Osteoblast (primary cell): ENCODE measurements at regions not wholly inside any gene's neighbourhood (a gene's known extent, or its start where the extent isn't known, plus 50 kb on each side); places are given as distances from the start of the nearest gene placed in this dataset.

Source experiments
- DNase-seq: peaks from one replicate; pipeline ENCODE4 v3.0.0; 2011; ENCODE audit warnings: low spot score, mixed read lengths; ENCODE audit not compliant: insufficient read length; ENCODE audit errors: missing footprints
- H2AFZ ChIP-seq: 2 replicates; pipeline ENCODE4 v1.6.0; 2011; ENCODE audit warnings: mild to moderate bottlenecking, low read length
- H3K27ac ChIP-seq: 2 replicates; pipeline ENCODE4 v1.5.1; 2011; ENCODE audit warnings: mild to moderate bottlenecking, low read depth, low read length, moderate library complexity
- H3K27me3 ChIP-seq: 2 replicates; pipeline ENCODE4 v1.6.0; 2012; ENCODE audit warnings: mild to moderate bottlenecking, control low read depth, inconsistent platforms, low read length, moderate library complexity; ENCODE audit not compliant: insufficient read depth
- H3K36me3 ChIP-seq: 2 replicates; pipeline ENCODE4 v1.5.1; 2011; ENCODE audit warnings: mild to moderate bottlenecking, low read length, control low read depth, moderate library complexity; ENCODE audit not compliant: insufficient read depth
- H3K4me1 ChIP-seq: 2 replicates; pipeline ENCODE4 v1.5.1; 2011; ENCODE audit warnings: mild to moderate bottlenecking, low read length, control low read depth, moderate library complexity; ENCODE audit not compliant: insufficient read depth
- H3K4me2 ChIP-seq: 2 replicates; pipeline ENCODE4 v1.6.0; 2011; ENCODE audit warnings: mild to moderate bottlenecking, low read length; ENCODE audit not compliant: insufficient read depth
- H3K4me3 ChIP-seq: fragments of 200-600 bp; sonication (generic); 3 replicates; pipeline ENCODE4 v1.5.1; 2012; ENCODE audit warnings: mild to moderate bottlenecking, low read length, inconsistent platforms; ENCODE audit not compliant: insufficient read depth
- H3K79me2 ChIP-seq: 2 replicates; pipeline ENCODE4 v1.6.0; 2012; ENCODE audit warnings: mild to moderate bottlenecking, low read length, control low read depth, inconsistent platforms; ENCODE audit not compliant: insufficient read depth
- H3K9me3 ChIP-seq: 2 replicates; pipeline ENCODE4 v1.5.1; 2011; ENCODE audit warnings: low read depth, low read length, control low read depth
- H4K20me1 ChIP-seq: 2 replicates; pipeline ENCODE4 v1.6.0; 2012; ENCODE audit warnings: mild to moderate bottlenecking, low read length, control low read depth; ENCODE audit not compliant: insufficient read depth
- TF ChIP-seq, protein P1 (sequence below): IDR thresholded peaks from 2 replicates; pipeline ENCODE4 v1.5.1; 2011; ENCODE audit warnings: mild to moderate bottlenecking, low read depth, low read length, moderate library complexity; ENCODE audit errors: extremely low read depth

DNA sequence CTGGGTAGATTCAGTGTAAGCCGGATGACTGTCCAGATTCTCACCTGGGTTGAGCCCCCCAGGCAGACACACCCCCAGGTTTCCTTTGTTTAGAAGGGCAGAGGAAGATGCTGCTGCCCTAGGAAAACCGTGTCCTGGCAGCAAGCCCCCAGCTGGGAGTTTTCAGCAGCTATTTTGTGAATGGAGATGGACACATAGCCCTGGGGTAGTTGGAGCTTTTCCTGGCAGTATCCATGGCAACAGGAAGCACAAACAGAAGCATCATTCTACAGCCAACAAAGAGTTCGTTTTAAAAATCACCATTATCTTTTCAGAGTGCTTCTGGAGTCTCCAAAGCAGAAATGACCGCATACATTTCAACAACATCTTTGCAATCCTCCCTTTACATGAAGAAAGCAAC, 245.5 kb downstream of the BRD1 start:
- DNase-seq = peak; percentile 32
- TF ChIP-seq, protein P1, sequence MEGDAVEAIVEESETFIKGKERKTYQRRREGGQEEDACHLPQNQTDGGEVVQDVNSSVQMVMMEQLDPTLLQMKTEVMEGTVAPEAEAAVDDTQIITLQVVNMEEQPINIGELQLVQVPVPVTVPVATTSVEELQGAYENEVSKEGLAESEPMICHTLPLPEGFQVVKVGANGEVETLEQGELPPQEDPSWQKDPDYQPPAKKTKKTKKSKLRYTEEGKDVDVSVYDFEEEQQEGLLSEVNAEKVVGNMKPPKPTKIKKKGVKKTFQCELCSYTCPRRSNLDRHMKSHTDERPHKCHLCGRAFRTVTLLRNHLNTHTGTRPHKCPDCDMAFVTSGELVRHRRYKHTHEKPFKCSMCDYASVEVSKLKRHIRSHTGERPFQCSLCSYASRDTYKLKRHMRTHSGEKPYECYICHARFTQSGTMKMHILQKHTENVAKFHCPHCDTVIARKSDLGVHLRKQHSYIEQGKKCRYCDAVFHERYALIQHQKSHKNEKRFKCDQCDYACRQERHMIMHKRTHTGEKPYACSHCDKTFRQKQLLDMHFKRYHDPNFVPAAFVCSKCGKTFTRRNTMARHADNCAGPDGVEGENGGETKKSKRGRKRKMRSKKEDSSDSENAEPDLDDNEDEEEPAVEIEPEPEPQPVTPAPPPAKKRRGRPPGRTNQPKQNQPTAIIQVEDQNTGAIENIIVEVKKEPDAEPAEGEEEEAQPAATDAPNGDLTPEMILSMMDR = no peak
- Histone ChIP-seq H3K4me2 (no peak overlapping the region), H3K4me3 (no peak overlapping the region), H3K79me2 (no peaks in the 10 kb centered on the region), H3K4me1 (no peaks in the 10 kb centered on the region), H3K27me3 (no peaks in the 10 kb centered on the region), H2AFZ (no peak overlapping the region), H4K20me1 (no peaks in the 10 kb centered on the region), H3K36me3 (no peaks in the 10 kb centered on the region), H3K9me3 (no peaks in the 10 kb centered on the region), H3K27ac (no peak overlapping the region)

DNA sequence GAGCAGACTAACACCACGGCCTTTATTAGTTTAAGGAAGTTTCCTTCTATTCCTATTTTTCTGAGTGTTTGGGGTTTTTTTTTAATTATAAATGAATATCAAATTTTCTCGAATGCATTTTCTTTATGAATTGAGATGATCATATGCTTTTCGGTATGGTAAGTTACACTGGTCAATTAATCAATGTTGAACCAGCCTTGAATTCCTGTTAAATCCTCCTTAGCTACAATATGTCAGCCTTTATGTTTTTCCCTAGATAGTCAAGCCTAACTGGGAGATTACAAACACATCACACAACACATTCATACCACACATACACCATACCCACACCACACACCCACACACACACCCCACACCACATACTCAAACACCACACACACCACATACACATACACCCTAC, 247.6 kb downstream of the BRD1 start:
- no peaks in the 10 kb centered on the region for H3K36me3 ChIP-seq
- DNase-seq = peak; percentile 85
- H3K4me3 ChIP-seq = no peak overlapping the region

DNA sequence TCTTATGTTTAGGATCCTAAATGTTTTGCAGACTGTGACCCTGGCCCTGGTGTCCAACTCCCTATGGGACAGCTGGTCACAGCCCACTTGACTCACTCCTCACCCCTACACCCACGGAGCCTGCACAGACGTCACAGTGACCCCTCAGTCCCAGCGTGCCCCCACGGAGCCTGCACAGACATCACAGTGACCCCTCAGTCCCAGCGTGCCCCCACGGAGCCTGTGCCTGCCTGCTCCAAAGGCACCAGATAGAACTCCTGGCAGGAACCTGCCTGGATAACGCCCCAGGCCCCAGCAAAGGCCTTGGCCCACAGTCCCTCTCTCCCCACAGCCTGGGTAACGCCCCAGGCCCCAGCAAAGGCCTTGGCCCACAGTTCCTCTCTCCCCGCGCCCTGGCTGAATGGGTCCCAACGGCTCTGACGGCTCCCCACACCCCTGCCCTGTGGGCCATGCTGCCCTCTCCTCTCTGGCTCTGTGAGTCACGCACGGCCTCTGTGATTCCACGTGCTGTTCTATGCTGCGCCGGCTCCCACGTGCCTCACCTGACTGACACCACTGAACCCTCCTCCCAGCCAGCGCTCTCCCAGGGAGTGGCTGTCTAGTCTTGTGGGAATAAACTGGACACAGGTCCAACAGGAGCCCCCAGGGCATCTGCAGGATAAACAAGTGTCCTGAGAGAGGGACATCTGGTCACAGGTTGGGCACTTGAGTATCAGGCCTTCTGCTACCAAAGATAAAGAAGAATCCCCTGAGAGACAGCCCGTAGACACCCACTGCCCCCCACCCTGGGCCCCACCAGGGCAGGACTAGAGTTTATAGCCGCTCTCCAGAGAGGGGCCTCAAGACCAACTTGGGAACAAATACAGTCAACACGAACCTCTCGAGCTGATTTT, 250.3 kb downstream of the BRD1 start:
- no peaks in the 10 kb centered on the region for H3K9me3 ChIP-seq
- H3K4me1 ChIP-seq = no peaks in the 10 kb centered on the region
- no peak overlapping the region for H3K27ac ChIP-seq
- H3K36me3 ChIP-seq = no peaks in the 10 kb centered on the region
- H4K20me1 ChIP-seq = no peaks in the 10 kb centered on the region
- H3K27me3 ChIP-seq = no peaks in the 10 kb centered on the region
- peak; percentile 76 for DNase-seq
- TF ChIP-seq, protein P1 = no peak
- no peak overlapping the region for H3K4me3 ChIP-seq
- H3K79me2 ChIP-seq = no peaks in the 10 kb centered on the region
- H2AFZ ChIP-seq = no peak overlapping the region
- no peak overlapping the region for H3K4me2 ChIP-seq

More for the DNA sequence above, 247.6 kb downstream of the BRD1 start:
- Histone ChIP-seq H3K27me3 (no peaks in the 10 kb centered on the region), H2AFZ (no peak overlapping the region), H3K4me1 (no peaks in the 10 kb centered on the region), H3K9me3 (no peaks in the 10 kb centered on the region), H3K27ac (no peak overlapping the region), H3K79me2 (no peaks in the 10 kb centered on the region), H4K20me1 (no peaks in the 10 kb centered on the region), H3K4me2 (no peak overlapping the region)
- TF ChIP-seq, protein P1 = no peak
